ENCODE measurements at regions not wholly inside any gene's neighbourhood (a gene's known extent, or its start where the extent isn't known, plus 50 kb on each side); places are given as distances from the start of the nearest gene placed in this dataset.

DNA sequence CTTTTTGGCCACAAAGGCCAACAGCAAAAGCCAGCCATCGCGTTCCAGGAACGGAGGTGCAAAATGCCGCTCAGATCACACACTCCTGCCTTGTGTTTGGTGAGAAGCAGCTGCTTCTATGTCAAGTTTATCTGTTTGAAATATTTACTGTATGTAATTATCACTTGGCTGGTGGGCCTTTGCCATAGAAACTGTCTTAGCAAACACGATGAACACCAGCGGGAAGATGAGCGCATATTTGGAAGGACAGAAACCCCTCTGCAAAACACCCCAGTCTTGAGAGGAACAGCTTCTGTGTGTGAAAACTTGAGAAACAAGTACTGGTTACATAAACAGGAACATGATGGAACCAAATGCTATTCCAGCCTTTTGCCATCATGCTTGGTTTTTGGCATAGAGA lies 59.7 kb downstream of the SCG2 start:
- TF ChIP-seq EZH2 (IDR thresholded peaks at IDR 0.05; ENCODE audit: low read length): no peak
- TF ChIP-seq, protein P1, sequence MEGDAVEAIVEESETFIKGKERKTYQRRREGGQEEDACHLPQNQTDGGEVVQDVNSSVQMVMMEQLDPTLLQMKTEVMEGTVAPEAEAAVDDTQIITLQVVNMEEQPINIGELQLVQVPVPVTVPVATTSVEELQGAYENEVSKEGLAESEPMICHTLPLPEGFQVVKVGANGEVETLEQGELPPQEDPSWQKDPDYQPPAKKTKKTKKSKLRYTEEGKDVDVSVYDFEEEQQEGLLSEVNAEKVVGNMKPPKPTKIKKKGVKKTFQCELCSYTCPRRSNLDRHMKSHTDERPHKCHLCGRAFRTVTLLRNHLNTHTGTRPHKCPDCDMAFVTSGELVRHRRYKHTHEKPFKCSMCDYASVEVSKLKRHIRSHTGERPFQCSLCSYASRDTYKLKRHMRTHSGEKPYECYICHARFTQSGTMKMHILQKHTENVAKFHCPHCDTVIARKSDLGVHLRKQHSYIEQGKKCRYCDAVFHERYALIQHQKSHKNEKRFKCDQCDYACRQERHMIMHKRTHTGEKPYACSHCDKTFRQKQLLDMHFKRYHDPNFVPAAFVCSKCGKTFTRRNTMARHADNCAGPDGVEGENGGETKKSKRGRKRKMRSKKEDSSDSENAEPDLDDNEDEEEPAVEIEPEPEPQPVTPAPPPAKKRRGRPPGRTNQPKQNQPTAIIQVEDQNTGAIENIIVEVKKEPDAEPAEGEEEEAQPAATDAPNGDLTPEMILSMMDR (optimal IDR thresholded peaks at IDR 0.05 in 1 of 3, IDR thresholded peaks at IDR 0.05 in 1 of 3, conservative IDR thresholded peaks at IDR 0.05 in 1 of 3; ENCODE audit: extremely low read depth in 1 of 3, insufficient read depth in 2 of 3, low read length in 3 of 3): no peak
- Histone ChIP-seq H3K9ac (ENCODE audit: control insufficient read depth, extremely low read depth, insufficient read depth, low read length) (no peak overlapping the region), H3K27me3 (ENCODE audit: control insufficient read depth, extremely low read depth, insufficient read depth, low read length) (no peaks in the 10 kb centered on the region), H3K27ac (ENCODE audit: control insufficient read depth, insufficient read depth, low read length) (no peak overlapping the region), H3K4me2 (ENCODE audit: control insufficient read depth, extremely low read depth, insufficient read depth, low read depth, low read length) (no peak overlapping the region), H3K4me1 (ENCODE audit: control insufficient read depth, extremely low read depth, insufficient read depth, low read length) (peaks cover 11% of the 10 kb centered on the region), H2AFZ (ENCODE audit: control insufficient read depth, low read length) (no peak overlapping the region), H3K36me3 (ENCODE audit: control insufficient read depth in 2 of 2, extremely low read depth in 1 of 2, insufficient read depth in 2 of 2, low read length in 2 of 2) (no peaks in the 10 kb centered on the region), H4K20me1 (ENCODE audit: control insufficient read depth, extremely low read depth, insufficient read depth, low read length) (no peaks in the 10 kb centered on the region), H3K4me3 (ENCODE audit: control insufficient read depth in 2 of 3, extremely low read depth in 1 of 3, insufficient read depth in 2 of 3, low read depth in 1 of 3, low read length in 3 of 3) (no peak overlapping the region), H3K9me3 (ENCODE audit: control insufficient read depth, low read depth, low read length) (no peaks in the 10 kb centered on the region), H3K9me1 (ENCODE audit: control insufficient read depth, extremely low read depth, insufficient read depth, low read length) (no peaks in the 10 kb centered on the region), H3K79me2 (ENCODE audit: control insufficient read depth, insufficient read depth, low read length) (no peaks in the 10 kb centered on the region)
- no peak for FAIRE-seq
- dilution Hi-C loops (cut with MboI; ENCODE audit: extremely low pct_ligation_motif_present, low sequenced_read_pairs): no loop called here
- no peak for DNase-seq (ENCODE audit: low read depth, low spot score)

DNA sequence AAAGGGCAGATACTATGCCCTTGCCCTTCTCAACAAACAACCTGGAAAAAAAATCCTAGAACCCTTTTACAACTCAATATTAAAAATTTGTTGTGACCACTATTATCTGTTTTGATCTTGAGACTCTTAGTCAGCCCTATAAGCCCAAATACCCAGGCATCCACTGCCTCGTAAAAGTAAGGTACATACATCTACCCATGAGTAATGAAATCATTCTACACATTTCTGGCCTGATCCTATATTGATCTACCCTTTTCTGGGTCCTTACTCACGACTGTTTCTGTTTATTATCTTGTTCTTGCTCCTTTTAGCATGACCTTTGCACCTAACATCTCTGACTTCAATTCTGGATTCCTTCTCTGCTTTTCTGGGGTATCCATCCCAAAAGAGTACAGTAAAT lies 56.8 kb downstream of the SCG2 start:
- FAIRE-seq (peak; percentile 44), DNase-seq (ENCODE audit: low read depth, low spot score) (no peak)
- Histone ChIP-seq H3K9ac (ENCODE audit: control insufficient read depth, extremely low read depth, insufficient read depth, low read length) (no peak overlapping the region), H3K27me3 (ENCODE audit: control insufficient read depth, extremely low read depth, insufficient read depth, low read length) (no peaks in the 10 kb centered on the region), H3K4me2 (ENCODE audit: control insufficient read depth, extremely low read depth, insufficient read depth, low read depth, low read length) (no peak overlapping the region), H3K4me1 (ENCODE audit: control insufficient read depth, extremely low read depth, insufficient read depth, low read length) (peaks cover 22% of the 10 kb centered on the region), H3K36me3 (ENCODE audit: control insufficient read depth in 2 of 2, extremely low read depth in 1 of 2, insufficient read depth in 2 of 2, low read length in 2 of 2) (no peaks in the 10 kb centered on the region), H3K4me3 (ENCODE audit: control insufficient read depth in 2 of 3, extremely low read depth in 1 of 3, insufficient read depth in 2 of 3, low read depth in 1 of 3, low read length in 3 of 3) (no peak overlapping the region), H3K79me2 (ENCODE audit: control insufficient read depth, insufficient read depth, low read length) (no peaks in the 10 kb centered on the region), H3K9me1 (ENCODE audit: control insufficient read depth, extremely low read depth, insufficient read depth, low read length) (no peaks in the 10 kb centered on the region), H2AFZ (ENCODE audit: control insufficient read depth, low read length) (no peak overlapping the region), H3K9me3 (ENCODE audit: control insufficient read depth, low read depth, low read length) (no peaks in the 10 kb centered on the region), H3K27ac (ENCODE audit: control insufficient read depth, insufficient read depth, low read length) (no peak overlapping the region), H4K20me1 (ENCODE audit: control insufficient read depth, extremely low read depth, insufficient read depth, low read length) (no peaks in the 10 kb centered on the region)
- dilution Hi-C loops (cut with MboI; ENCODE audit: extremely low pct_ligation_motif_present, low sequenced_read_pairs): no loop called here
- TF ChIP-seq, protein P1 (optimal IDR thresholded peaks at IDR 0.05 in 1 of 3, IDR thresholded peaks at IDR 0.05 in 1 of 3, conservative IDR thresholded peaks at IDR 0.05 in 1 of 3; ENCODE audit: extremely low read depth in 1 of 3, insufficient read depth in 2 of 3, low read length in 3 of 3): no peak
- no peak for TF ChIP-seq EZH2 (IDR thresholded peaks at IDR 0.05; ENCODE audit: low read length)

Data from keratinocyte (primary cell).